CD4-positive, alpha-beta T cell treated with Interleukin-2 at 100 ng/mL for 4 hours (primary cell): ENCODE measurements at regions not wholly inside any gene's neighbourhood (a gene's known extent, or its start where the extent isn't known, plus 50 kb on each side); places are given as distances from the start of the nearest gene placed in this dataset.
A peak's percentile ranks its signal among the peaks of the same experiment; 100 is the strongest.

Source experiments
- DNase-seq: peaks from one replicate; pipeline ENCODE4 v3.0.0-alpha.2; 2020; ENCODE audit warnings: low spot score

DNA sequence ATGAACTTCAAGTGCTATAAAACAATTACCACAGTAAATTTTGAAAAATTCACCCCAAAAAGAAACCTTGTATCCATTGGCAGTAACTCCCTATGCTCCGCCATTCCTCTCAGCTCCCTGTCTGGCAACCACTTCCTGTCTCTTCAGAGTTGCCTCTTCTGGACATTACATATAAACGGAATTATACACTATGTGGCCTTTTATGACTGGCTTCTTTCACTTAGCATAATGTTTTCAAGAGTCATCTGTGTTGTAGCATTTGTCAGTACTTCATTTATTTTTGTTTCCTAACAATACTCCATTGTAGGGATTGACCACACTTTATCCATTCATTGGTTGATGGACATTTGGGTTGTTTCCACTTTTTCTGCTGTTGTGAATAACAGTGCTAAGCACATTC is 50.1 kb downstream of the CEP43 start:
- DNase-seq: no peak

DNA sequence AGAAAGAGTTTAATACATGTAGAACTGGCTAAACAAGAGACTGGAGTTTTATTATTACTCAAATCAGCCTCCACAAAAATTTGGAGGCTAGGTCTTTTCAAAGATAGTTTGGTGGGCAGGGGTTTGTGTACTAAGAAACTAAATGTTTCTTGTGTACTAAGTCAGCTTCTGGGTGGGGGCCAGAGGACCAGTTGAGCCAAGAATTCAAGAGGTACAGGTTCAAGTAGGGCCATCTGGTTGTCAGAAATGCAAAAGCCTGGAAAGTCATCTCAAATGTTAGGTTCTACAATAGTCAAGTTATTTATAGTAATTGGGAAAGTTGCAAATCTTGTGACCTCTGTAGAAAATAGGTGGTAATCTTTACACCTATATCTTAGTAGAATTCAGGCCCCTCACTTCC is 51.7 kb downstream of the CEP43 start:
- no peak for DNase-seq

DNA sequence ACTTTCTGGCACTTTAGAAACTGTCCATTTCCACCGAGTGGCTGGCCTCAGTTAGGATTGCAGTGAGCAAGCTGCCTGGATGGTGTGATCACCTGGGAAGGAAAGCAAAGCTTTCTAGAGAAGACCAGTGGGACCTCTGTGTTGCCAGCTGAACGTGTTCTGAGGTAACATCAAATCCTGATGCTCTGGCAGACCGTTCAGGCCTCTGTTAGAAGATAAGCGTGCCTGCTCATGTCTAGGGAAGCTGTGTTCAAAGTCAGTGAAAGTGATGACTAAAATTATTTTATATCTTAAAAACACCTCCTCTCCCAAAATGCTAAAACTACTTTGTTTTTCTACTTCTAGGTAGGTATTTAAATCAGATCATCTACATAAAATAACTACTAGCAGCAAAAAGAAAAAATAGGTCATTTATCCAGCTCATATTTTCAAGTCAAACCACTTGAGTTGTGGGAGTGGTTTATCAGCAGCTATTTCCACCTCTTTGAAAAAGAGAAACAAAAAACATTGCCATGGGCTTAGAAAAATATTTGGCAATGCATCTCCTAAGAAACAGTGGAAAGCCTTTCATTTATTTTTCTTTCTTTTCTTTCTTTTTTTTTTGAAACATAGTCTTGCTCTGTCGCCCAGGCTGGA is 54.8 kb downstream of the CEP43 start:
- peak; percentile 39 for DNase-seq

DNA sequence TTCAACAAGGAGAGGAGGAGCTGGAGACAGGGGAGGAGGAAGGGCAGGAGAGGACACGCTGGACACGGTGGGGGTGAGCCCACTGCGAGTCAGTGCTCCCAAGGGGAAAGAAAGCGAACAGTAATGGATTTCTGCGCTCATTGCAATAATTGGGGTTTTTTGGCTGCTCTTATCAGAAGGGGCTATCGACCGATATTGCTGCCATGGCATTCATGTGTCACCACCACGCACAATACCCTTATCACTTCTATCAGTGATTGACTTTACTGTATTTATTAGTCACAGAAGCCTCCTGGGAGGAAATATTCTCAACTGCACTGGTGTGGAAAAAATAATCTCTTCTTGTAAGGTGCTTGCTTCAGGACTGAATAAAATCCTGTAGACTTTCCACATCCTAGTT is 55.8 kb downstream of the CEP43 start:
- DNase-seq: peak; percentile 35

DNA sequence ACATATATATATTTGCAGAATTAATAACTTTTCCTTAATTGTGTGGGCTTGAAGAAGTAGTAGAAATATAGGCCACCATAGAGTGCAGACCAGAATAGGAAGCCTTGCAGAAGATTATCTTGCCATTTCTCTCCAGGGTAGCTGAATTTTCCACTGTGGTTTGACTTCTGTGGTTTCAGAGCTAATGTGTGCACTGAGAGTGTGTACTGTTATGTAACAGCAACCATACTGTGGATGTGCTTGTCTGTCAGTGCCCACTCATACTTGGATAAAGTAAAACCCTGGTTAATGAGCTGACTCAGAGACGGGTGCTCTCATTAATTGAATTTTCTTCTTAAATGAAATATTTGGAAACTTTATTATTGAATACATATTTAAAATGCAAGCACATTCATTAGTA is 57.2 kb downstream of the CEP43 start:
- peak; percentile 61 for DNase-seq

DNA sequence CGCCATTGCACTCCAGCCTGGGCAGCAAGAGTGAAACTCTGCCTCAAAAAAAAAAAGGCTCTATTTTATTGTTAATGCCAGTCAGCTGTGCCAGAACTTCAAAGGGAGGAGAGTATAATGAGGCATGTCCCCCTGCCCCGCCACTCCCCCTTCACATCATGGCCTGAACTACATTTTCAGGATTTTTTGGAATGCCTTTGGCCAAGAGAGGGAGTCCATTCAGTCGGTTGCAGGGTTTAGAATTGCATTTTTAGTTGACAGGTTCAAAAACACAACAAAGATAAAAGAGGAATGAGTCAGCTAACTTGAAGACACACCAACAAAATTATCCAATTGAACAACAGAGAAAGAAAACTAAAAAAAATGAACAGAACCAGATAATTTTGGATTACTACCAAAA is 59.1 kb downstream of the CEP43 start:
- DNase-seq: no peak
